Psoas muscle (tissue), 7 donors: ENCODE measurements at regions not wholly inside any gene's neighbourhood (a gene's known extent, or its start where the extent isn't known, plus 50 kb on each side); places are given as distances from the start of the nearest gene placed in this dataset.

Experiments
- ATAC-seq, 4 donors: fragments of 200-7000 bp; cut with Tn5 transposase; one replicate each; pipeline ENCODE4 v1.9.1; 2020; ENCODE audit warnings: moderate library complexity in 3 of 4, mild to moderate bottlenecking in 2 of 4
- DNase-seq, 2 donors: peaks; one replicate each; pipeline ENCODE4 v3.0.0-alpha.2; 2020
- H3K27ac ChIP-seq: fragments of 200-600 bp; one replicate; pipeline ENCODE4 v1.8.0; 2022
- H3K27me3 ChIP-seq, 3 donors: fragments of 200-600 bp in 1 of 3; one replicate each; pipeline versions ENCODE4 v1.6.1 to v1.8.0; 2013 to 2022; ENCODE audit warnings: low read length in 2 of 3, mild to moderate bottlenecking in 2 of 3, moderate library complexity in 1 of 3; ENCODE audit not compliant: insufficient read depth in 3 of 3
- H3K36me3 ChIP-seq, 2 donors: fragments of 200-600 bp in 1 of 2; one replicate each; pipeline versions ENCODE4 v1.6.1 to v1.8.0; 2013 to 2022; ENCODE audit warnings: low read depth in 1 of 2, mild to moderate bottlenecking in 1 of 2, moderate library complexity in 1 of 2; ENCODE audit not compliant: insufficient read depth in 1 of 2
- H3K4me1 ChIP-seq: fragments of 200-600 bp; one replicate; pipeline ENCODE4 v1.8.0; 2022
- H3K4me3 ChIP-seq: fragments of 200-600 bp; one replicate; pipeline ENCODE4 v1.8.0; 2022; ENCODE audit warnings: mild to moderate bottlenecking
- H3K9me3 ChIP-seq: fragments of 200-600 bp; one replicate; pipeline ENCODE4 v1.8.0; 2022
- WGBS, 3 donors: extraction: QIAGEN DNeasy Blood & Tissue Kit; methylation state at CpG; one replicate each; pipeline versions ENCODE4 v1.1.6 to v1.1.7; 2013; 5-methylcytosine and 5-hydroxymethylcytosine counted together
- intact Hi-C, 2 donors: fragments of 100-400 bp; cut with DNase I; formaldehyde crosslinking; loops; one replicate each; pipeline versions ENCODE4 v1.11.0 to v1.14.2; 2022
- TF ChIP-seq, protein P1 (sequence below): fragments of 200-600 bp; IDR thresholded peaks from one replicate; pipeline ENCODE4 v1.8.0; 2022; ENCODE audit warnings: antibody characterized with exemption
- donor health status: healthy with polysubstance abuse.
- donor health status: DM: no; HTN: no; CAD: no; lungs with moderate emphysema.
- donor health status: Bipolar disorder and iron deficiency.
- donor health status: healthy.
- donor health status: DM: yes; HTN: yes; CAD: no.
- donor health status: DM: no; HTN: no; CAD: no.
- donor health status: DM: yes; HTN: yes; CAD: no.

DNA sequence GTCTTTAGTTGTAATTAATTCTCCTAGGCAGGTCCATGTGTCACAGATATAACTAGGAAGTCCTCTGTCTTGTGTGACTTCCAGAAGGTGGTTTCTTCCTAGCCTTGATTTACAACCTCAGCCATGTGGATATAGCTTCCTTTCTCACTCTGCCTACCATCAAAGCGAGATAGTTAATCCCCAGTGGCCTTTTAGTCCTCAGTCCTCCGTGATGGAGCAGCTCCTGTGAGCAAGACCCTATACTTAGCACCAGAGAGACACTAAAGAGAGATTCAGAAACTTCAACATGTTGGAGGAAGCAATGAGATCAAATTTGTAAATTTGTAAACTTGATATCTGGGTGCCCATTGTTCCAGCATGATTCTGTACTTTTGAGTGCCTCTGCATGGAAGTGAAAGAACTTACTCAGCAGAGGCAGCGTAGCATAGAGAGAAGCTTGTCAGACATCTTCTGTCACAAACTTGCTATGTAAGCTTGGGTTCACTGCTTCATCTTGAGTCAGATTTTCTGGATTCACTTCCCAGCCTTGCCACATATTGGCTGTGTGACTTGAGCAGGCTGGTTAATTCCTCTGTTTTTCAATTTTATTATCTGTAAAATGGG is 170.2 kb upstream of the NR3C1 start:
- 58 to 89% (median 63%) methylated on average over 3 of the region's 3 CpGs for WGBS, 3 donors
- Histone ChIP-seq H3K4me1 (peaks cover 10% of the 10 kb centered on the region), H3K4me3 (no peak overlapping the region), H3K27ac (no peak overlapping the region), H3K27me3 (no peaks in the 10 kb centered on the region), H3K9me3 (no peaks in the 10 kb centered on the region), H3K36me3 (no peaks in the 10 kb centered on the region)
- TF ChIP-seq, protein P1, sequence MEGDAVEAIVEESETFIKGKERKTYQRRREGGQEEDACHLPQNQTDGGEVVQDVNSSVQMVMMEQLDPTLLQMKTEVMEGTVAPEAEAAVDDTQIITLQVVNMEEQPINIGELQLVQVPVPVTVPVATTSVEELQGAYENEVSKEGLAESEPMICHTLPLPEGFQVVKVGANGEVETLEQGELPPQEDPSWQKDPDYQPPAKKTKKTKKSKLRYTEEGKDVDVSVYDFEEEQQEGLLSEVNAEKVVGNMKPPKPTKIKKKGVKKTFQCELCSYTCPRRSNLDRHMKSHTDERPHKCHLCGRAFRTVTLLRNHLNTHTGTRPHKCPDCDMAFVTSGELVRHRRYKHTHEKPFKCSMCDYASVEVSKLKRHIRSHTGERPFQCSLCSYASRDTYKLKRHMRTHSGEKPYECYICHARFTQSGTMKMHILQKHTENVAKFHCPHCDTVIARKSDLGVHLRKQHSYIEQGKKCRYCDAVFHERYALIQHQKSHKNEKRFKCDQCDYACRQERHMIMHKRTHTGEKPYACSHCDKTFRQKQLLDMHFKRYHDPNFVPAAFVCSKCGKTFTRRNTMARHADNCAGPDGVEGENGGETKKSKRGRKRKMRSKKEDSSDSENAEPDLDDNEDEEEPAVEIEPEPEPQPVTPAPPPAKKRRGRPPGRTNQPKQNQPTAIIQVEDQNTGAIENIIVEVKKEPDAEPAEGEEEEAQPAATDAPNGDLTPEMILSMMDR, result no peak
- DNase-seq (no peak), ATAC-seq (no peak)
- intact Hi-C loops, result no loop called here

DNA sequence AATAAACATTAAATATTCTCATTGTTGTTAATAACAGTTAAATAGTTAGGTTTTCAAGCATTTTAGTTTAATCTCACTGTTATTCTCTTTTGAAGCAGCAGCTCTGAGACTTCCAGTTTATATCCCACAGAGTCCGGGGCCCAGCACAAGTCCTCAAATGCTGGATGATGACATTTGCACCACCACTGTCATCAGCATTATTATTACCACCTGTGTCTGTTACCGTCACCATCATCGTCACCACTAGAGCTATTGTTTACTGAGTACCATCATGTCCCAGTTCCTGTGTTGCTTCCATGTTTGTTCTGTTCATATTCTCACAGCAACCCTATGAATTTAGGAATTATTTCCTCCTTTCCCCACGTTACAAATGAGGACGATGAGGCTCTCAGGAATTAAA is 169.2 kb upstream of the NR3C1 start:
- H3K4me3 ChIP-seq, result no peak overlapping the region
- no peak for DNase-seq
- peaks cover 9% of the 10 kb centered on the region for H3K4me1 ChIP-seq
- 77 to 94% (median 88%) methylated on average over 5 of the region's 5 CpGs for WGBS, 3 donors
- TF ChIP-seq, protein P1, result no peak
- no peaks in the 10 kb centered on the region for H3K27me3 ChIP-seq
- intact Hi-C loops, result no loop called here
- no peak for ATAC-seq
- no peaks in the 10 kb centered on the region for H3K9me3 ChIP-seq
- H3K27ac ChIP-seq, result no peak overlapping the region
- H3K36me3 ChIP-seq, result no peaks in the 10 kb centered on the region

DNA sequence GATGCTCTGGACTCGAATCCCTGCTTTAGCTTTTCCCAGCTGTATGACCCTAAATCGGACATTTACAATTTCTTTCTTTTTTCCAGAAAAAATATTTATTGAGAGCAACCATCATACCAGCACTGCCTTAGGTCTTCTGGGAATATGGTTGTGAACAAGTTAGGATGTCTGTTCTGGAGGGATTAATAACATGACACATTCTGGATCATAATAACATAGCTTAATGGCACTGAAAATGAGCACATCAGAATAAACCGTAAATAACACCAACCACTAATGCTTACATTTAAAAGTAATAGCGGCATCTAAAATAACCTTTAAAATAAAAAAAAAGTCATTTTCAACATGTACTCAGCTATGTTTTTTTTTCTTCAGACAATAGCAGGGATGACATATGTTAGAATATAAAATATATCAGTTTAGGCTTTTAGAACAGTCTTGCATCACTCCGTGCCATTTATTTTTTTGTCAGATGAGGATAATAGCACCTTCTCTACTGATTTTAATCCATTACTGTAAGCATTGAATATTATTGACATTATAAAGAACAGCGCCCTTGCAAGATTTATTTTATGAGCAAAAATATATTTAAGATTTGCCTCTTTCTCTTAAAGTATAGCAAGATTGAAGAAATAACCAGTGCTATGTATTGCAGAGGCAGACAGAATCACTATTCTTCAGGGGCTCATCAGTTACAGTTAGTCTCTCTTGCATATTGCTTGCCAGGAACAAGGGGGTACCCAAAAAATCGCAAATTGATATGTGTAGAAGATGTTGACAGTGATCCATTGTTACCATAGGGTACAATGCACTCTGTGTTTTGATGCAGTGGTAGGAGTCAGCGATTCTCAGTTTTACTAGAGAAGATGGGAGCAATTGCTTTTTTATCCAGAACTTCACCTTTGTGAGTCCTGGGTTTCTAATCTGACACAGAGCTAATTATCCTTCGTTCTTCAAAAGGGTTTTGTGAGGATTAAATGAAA is 168.4 kb upstream of the NR3C1 start:
- no peaks in the 10 kb centered on the region for H3K27me3 ChIP-seq
- ATAC-seq (no peak), DNase-seq (no peak)
- H3K4me1 ChIP-seq, result peaks cover 2% of the 10 kb centered on the region
- TF ChIP-seq, protein P1, result no peak
- no peaks in the 10 kb centered on the region for H3K36me3 ChIP-seq
- intact Hi-C loops, result no loop called here
- 90 to 94% (median 91%) methylated on average over 9 of the region's 9 CpGs for WGBS, 3 donors
- H3K27ac ChIP-seq, result no peak overlapping the region
- H3K9me3 ChIP-seq, result no peaks in the 10 kb centered on the region
- no peak overlapping the region for H3K4me3 ChIP-seq

DNA sequence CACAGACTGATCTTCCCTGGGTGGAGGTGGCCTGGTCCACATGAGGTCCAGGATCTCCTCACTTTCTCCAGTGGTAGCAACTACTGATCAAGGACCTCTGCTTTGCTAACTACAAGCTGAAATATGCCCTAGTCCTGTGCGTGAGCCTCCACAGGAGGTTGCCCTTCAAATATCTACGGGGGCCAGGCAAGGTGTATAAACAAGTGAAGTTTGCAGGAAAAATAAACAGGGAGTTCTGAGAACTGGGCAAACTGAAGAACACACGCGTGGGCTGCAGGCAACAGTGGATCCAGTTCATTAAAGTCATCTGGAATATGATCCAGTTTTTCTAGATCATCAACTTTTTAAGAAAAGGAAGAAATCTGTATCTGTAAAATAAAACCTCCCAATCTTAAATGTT is 167.5 kb upstream of the NR3C1 start:
- no peak for ATAC-seq
- TF ChIP-seq, protein P1, result no peak
- Histone ChIP-seq H3K4me1 (no peaks in the 10 kb centered on the region), H3K27me3 (no peaks in the 10 kb centered on the region), H3K27ac (no peak overlapping the region), H3K4me3 (no peak overlapping the region), H3K36me3 (no peaks in the 10 kb centered on the region), H3K9me3 (no peaks in the 10 kb centered on the region)
- DNase-seq, result no peak
- 86 to 90% (median 90%) methylated on average over 4 of the region's 4 CpGs for WGBS, 3 donors
- intact Hi-C loops, result no loop called here
